ENCODE measurements at regions not wholly inside any gene's neighbourhood (a gene's known extent, or its start where the extent isn't known, plus 50 kb on each side); places are given as distances from the start of the nearest gene placed in this dataset.

DNA sequence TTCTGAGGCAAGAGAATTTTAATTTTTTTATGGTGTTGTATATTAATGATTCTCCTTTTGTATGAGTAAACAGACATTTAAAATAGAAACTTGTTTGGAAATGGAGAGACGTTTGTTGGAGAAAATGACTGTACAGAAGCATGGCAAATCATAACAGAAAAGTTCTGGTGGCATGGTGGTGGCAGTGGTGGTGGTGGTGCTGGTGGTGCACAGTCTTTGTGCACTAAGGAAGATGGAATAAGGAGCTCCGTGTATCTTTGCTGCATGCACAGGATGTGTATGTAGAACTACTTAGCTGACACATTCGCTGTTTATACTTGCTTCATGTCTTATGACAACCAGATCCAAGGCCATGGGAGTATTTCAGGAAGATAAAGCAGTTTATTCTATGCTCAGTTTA lies 294.9 kb downstream of the UTRN start:
- DNase-seq (ENCODE audit: low spot score), result no peak

DNA sequence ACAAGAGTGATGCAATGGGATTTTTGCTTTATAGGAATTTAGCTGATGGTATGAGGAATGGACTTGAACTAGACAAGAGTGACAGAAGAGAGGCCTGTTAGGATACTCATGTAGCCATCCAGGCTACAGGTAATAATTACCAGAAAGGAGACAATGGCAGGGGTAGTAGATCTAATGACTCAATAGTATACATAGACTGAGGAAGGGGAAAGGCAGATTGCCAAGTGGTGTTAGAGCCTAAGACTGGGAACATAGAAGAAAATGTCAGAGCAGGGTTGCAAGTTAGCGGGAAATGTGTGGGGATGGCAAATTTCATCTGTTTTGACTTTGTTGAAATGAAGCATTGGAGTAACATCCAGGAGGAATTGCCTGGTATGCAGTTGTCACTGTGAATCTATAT lies 295.6 kb downstream of the UTRN start:
- no peak for DNase-seq (ENCODE audit: low spot score)

DNA sequence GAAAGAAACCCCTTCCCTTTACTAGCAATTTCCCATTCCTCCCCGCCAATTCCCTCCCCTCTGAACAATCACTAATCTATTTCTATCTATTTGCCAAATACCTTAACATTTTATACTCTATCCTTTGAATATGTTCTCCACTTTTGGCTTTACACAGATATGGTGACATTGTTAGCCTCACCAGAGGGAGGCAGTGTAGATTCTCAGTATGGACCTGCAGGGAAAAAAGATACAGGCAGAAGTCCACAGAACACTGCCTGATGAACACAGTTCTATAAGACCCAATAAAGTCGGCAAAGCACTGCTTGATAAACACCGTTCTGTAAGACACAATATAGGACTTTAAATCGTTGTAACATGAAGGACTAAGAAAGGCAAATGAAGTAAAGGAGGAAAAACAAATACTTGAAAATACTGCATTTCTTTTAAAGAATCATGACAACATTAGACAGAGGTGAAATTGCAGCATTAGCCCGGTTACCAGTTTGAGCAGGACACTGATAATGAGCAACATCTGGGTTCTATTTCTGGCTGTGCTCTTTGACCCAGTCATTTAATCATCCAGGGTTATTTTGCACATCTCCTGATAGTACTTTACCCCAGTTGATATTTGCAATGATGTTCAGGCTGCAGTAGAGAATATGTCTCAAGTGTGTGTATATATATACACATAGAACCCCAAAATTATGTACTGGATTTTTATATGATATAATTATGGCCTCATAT lies 296.8 kb downstream of the UTRN start:
- no peak for DNase-seq (ENCODE audit: low spot score)

DNA sequence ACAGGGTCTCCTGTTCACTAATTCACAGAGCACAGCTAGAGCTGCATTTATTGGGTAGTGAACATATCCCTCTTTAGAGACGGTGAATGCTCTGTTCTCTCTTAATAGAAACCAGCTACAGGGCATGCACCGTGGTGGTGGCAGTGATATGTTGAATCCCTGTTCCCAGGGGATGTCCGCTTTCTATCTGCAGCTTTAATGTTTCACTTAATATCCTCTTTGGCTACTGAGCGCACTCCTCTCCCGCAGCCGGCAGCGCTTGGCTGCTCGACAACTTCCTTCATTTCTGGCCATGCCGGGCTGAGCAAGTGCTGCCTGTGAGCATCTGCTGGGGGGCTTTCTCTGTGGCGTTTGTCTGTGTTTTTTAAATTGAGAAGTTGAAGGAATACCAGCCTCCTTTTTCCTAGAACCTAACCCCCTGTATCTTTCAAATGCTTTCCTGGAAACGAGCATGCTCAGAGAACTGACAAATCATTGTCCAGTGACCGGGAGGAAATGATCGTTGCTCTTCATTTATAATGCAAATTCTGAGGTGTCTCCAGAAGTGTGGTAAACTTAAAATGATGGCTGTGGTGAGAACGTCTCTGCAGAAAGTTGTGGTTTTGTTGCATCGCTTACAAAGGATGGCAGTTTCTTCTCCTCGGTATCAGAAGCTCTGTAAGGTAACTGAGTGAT lies 297.9 kb downstream of the UTRN start:
- no peak for DNase-seq (ENCODE audit: low spot score)

DNA sequence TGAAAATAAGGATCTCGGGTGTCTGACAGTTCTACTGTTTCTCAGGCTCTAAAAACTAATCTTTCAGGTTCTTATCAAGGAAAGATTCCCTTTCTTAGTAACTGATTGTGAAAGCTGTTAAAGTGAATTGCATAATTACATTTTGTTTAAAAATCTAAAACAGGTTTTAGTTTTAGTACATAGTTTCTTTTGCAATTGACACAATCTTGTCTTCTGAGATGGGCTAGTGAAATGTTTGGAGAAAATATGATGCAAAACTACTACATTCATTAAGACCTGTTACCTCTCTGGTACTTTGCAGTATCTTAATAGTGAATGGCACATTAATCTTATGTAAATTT lies 298.4 kb downstream of the UTRN start:
- DNase-seq (ENCODE audit: low spot score), result no peak

DNA sequence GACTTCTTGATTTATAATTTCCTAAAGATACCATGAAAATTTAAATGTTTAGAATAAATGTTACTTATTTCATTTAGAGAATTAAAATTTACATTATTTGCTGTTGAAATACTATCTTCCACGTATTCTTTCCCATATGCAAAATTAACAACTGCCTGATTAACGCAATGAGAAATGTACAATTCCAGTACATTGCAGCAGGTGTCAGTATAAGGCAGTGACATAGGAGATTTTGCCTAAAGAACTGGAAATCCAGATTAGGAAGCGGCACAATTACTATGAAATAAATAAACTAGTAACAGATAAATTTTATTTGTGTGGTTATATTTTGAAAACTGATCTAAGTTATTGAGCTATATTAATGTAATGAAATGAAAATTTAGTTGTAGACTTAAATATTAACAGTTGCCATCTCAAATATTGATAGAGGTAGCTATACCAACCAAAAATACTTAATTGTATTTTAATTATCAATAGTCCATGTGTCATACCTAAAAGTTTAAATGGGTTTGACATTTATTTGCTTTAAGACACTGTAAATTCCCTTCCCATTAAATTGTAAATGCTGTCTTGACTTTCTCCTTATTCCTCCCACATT lies 300.2 kb downstream of the UTRN start:
- DNase-seq (ENCODE audit: low spot score), result no peak

DNA sequence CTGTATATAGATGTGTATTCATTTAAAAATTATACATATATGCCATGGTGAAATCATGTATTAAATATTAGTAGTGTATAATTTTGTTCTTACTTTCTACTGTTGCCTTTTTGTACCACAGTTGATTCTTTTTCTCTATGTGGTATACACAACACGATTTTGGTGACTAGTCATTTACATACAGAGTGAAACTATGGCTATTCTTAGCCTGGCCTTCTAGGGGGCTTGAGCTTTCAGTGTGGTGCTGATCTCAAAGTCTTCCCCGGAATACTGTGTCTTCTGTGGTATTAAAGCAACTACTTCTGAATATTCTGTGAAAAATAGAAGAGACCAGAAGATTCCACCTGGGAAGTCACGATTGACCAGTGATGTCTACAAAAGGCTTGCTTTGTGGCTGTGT lies 301.9 kb downstream of the UTRN start:
- DNase-seq (ENCODE audit: low spot score), result no peak

DNA sequence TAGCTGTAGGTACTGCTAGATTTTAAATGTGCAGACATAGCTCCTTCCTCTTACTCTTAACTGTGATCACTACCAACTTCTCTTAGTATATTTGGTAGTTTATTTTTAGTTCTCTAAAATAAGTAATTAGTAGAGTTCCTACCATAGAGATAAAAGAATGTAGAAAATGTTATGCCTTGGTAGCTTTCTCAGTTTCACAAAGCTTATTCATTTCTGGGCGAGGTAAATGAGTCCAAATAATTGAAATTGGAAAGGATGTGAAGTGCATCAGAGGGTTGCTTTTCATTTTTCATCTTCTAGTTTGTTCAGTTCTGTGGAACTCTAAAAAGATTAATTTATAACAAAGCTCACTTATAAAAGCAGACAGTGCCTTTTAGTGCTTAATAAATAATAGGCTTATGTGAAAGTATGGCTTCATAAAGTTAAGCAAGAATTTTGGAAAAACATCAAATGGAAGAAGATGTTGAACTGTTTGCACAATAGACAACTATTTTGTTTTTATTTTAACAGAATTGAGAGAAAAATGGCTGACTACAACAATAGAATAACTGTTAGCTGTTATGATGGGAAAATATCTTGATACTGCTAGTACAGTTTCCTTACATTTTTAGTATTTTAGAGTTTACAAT lies 303.7 kb downstream of the UTRN start:
- no peak for DNase-seq (ENCODE audit: low spot score)

DNA sequence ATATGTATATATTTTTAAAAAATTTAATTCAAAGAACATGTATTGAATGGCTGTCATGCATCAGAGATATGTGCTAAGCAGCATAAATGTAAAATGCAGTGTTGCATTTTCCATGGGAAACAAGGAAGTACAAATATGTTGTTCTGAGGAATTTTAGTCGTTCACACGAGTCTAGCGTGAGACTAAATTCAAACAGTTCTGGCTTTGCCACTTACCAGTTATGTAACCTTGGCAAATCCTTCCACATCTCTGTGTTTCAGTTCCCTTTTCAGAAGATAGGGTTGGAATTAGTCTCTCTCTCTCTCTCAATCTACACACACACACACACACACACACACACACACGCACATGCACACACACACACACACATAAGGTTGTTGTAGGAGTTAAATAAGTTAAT lies 305.4 kb downstream of the UTRN start:
- DNase-seq (ENCODE audit: low spot score), result no peak

DNA sequence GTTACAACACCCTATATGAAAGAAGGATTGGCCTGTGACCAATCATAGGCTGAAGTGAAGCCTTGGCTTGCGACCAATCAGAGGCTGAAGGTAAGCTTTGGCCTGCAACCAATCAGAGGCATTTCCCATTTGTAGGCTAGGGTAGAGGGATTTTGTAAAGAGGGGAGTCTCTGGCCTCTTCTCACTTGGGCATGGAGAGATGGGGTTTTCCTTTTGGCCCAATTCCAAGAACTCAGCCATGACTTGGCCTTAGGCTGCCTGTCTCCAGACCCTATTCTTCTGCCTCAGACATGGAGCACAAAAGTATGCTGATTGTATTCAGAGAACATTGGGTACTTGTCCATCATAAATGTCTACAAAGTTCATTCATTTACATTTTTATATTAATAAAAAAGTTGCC lies 308.3 kb downstream of the UTRN start:
- DNase-seq (ENCODE audit: low spot score), result no peak

DNA sequence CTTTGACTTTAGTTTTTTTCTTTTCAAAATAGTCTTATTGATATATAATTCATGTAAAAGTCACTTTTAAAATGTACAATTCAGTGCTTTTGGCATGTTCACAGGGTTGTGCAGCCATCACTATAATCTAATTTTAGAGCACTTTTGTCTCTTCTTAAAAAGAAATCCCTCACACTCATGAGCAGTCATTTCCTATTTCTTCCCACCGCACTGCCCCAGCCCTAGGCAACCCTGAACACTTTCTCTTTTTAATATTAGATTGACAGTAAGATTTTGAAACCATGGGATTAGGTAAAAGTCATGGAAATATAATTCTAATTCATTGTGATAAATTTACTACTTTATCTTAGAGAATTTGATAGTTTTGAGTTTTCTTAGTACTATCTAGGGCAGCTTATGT lies 309.4 kb downstream of the UTRN start:
- DNase-seq (ENCODE audit: low spot score), result no peak

DNA sequence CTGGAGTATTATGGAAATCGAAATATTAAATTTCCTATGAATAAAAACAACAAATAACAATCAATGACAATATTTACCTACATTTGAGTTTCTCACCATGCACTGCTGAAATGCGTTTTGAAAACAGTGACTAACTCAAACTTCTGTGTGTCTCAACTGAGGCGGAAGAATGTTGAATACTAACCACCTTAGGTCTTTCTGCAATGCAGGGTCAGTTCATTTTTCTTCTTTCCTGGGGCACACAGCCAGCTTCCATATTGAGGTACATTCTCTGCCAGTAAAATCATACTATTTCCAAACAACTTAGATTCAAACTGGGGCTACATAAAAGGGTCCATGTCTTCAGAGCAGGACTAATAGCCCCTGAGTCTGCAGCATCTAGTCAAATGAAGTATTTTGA lies 310.1 kb downstream of the UTRN start:
- DNase-seq (ENCODE audit: low spot score), result no peak

DNA sequence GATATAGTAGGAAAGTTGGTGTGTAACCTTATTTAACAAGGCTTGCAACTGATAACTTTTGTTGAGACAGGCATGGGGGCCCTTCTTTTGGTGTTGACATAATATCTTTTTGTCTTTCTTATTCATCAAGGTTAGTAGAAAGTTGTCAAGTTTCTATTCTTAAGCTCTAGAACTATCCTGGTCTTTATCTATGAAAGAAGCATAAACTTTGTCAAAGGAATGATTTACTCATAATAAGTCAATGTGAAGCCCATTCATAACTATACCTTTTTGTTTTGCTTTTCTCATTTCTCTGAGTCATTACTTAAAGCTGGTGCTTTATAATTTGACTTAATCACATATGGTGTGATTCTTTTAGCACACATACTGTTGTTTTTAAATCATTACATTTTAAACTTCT lies 312.4 kb downstream of the UTRN start:
- DNase-seq (ENCODE audit: low spot score), result no peak

DNA sequence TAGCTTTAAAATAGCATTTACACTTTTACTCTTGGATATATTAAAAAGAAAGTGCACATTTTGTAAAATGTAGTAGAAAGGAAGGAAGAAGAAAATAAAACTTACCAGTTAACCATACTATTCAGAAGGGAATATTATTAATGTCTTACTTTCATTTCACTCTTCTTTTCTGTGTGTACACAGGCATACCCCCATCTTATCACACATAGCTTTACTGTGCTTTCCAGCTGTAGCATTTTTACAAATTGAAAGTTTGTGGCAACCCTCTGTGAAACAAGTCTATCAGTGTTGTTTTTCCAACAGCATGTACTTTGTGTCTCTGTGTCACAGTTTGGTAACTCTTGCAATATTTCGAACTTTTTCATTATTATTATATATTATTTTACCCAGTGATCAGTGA lies 314.5 kb downstream of the UTRN start:
- DNase-seq (ENCODE audit: low spot score), result no peak

DNA sequence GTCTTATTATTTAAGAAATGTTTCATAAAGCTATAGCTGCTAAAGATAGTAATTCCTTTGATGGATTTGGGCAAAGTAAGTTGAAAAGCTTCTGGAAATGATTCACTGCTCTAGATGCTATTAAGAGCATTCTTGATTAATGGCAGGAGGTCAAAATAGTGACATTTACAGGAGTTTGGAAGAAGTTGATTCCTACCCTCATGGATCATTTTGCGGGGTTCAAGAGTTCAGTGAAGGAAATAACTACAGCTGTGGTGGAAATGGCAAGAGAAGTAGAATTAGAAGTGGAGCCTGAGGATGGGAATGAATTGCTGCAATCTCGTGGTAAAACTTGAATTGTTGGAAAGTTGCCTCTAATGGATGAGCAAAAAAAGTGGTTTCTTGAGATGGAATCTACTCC lies 316.1 kb downstream of the UTRN start:
- DNase-seq (ENCODE audit: low spot score), result no peak

DNA sequence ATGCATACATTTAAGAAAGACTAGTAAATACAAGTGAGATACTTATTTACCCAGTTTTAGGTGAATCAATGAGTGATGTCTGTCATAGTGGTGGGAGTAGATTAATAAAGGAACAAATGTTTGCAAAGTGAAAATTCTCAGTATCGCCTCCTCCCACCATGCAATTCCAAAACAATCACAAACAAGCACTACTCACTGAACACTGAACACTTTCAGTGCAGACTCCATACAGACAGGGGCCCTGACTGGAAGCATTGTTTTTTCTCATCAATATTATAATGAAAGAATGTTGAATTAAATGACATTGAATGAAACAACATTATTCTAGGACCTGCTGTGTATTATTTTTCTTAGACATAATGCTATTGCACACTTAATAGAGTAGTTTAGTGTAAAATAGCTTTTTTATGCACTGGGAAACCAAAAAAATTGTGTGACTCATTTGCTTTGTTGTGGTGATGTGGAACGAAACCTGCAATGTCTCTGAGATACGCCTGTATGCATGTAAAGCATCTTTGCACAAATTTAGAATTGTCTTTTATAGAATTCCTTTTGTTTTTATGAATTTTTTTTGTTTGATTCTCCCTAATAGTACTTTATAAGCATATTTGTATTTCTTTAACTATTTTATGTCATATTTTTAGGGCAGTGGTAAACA lies 317.5 kb downstream of the UTRN start:
- no peak for DNase-seq (ENCODE audit: low spot score)

DNA sequence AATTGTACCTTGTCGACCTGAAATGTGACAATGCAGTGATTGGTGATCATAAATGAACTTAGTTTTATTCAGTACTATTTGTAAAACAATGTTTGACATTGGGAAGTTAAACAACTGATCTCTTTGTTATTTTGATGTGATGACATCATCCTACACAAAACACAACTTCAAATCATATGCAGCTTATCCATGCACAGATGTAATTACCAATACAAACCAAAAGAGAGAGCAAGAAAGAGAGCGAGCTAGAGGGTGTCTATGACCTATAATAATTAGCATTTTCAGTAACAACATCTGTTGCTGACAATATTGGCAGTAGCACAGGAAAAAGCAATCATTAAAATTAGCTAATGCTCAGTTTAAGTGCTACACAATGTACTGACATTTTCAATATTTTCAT lies 320.9 kb downstream of the UTRN start:
- DNase-seq (ENCODE audit: low spot score), result no peak

DNA sequence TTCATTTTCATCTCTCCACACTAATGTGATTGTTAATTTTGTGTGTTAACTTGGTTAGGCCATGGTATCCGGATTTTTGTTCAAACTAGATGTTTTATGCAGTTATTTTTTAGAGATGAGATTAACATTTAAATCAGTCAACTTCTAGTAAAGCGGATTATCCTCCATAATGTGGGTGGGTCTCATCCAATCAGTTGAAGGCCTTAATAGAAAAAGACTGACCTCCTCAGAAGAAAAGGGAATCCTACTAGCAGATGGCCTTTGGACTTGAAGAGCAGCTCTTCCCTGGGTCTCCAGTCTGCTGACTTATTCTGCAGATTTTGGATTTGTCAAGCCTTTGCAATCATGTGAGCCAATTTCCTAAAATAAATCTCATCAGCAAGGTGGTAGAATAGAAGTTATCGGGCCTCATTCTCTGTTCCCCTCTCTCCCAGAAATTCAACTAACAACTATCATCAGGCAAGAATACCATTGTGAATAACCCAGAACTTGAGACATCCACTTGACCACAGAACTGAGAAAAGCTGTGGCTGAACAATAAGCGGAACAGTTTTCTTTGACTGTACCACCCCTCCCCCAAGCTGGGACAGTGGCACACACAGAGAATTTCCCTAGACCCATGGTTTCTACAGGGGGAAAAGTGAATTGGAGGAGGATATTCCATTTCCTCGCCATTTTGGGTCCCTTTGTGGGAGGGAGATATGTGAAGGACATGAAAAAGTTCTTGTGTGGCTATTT lies 323.0 kb downstream of the UTRN start:
- no peak for DNase-seq (ENCODE audit: low spot score)

DNA sequence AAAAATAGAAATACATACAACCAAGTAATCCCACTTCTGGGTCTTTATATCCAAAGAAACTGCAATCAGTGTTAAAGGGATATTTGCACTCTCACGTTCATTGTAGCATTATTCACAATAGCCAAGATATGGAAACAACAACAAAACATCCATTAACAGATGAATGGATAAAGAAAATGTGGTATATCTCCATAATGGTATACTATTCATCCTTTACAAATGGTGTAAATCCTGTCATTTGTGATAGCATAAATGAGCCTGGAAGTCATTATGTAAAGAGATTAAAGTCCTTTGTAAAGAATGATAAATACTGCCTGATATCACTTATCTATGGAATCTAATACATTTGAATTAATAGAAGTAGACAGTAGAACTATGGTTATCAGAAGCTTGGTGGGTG lies 327.7 kb downstream of the UTRN start:
- DNase-seq (ENCODE audit: low spot score), result no peak

DNA sequence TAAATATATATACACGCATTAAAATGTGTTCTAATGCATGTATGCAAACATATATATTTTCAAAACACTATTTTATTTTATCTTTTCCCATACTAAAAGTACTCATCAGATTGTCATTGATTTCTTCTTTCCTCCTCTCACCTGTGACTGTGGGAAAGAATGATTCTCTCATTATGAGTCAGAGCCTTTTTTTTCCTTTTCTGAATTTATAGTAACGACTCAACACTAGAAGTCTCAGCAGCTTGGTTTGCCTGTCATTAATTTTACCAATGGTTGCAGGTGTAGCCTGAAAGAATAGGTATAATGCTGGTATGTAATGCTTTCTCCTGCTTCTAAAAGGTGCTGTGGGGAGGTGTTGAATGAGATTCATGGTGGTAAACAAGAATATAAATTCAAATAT lies 328.7 kb downstream of the UTRN start:
- no peak for DNase-seq (ENCODE audit: low spot score)

DNA sequence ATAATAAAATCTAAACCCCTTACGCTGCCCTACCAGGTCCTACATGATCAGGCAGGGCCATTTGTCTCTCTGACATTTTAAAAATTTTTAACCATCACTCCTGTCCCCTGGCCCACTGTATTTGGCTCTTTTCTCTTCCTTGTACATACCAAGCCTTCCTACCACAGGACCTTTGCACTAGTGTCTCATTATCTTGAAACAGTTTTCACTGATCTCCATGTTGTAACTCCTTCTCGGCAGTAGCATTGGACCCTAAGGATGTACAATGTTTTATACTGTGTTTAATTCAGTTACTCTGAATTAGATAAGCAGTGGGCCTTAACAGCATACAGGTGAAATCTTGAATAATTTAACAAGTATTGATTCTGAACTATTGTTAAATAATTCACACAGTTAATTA lies 330.7 kb downstream of the UTRN start:
- DNase-seq (ENCODE audit: low spot score), result no peak

DNA sequence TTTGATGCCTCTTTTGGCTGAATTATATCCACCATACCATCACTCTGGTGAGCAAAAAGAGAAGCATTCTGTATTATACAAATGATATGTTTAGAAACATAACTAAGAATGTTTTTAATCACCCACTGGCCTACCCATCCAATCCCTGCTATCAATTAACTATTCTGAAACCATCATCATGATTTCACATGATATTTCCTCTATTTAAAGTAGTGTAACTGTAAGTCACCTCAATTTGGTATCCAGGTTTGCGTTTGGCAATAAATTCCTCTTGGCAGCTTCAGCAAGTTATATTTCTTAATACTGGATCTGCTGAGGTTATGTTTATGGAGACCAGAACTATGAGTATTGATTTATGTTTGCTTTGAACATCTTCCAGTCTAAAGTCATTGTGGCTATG lies 332.1 kb downstream of the UTRN start:
- no peak for DNase-seq (ENCODE audit: low spot score)

All from HuH-7.5 (cell line).